ENCODE measurements at regions not wholly inside any gene's neighbourhood (a gene's known extent, or its start where the extent isn't known, plus 50 kb on each side); places are given as distances from the start of the nearest gene placed in this dataset.
A peak's percentile ranks its signal among the peaks of the same experiment; 100 is the strongest.
"Not testable (repeated sequence)": the region's sequence is repeated elsewhere in the genome, so short reads cannot be mapped to it uniquely, and the experiment has no call there.

DNA sequence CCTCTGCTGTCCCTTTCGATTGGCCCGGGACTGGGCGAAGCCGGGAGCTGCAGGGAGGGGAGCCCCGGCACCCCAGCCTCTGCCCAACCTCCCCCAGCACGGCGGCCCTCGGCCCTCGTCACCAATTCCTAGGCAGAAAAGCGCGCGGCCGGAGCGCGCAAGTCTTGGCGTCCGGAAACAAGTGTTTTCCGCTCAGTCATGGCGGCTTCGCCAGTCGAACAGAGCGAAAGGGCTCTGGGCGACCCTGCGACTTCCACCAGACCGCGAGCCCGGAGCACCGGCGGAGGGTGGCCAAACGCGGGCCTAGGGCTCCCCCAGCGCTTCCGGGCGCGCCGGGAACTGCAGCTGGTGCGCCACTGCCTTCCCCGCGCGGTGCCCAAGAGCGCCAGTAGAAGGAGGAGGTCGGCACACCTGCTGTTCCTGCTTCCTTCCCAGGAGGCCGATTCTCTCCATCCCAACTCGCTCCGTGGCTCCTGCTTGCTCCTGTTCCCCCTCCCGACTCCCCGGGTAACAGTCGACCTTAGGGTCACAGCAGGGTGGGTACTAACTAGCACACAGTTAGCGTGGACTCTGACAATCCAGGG is 729.9 kb downstream of the ZWINT start:
- Histone ChIP-seq H3K27me3 (ENCODE audit: low read depth) (peaks cover 30% of the 10 kb centered on the region), H3K36me3 (no peaks in the 10 kb centered on the region), H3K4me1 (peaks cover 6% of the 10 kb centered on the region), H3K27ac (peak overlapping the region; percentile 42), H3K4me3 (peak overlapping the region; percentile 61), H3K9me3 (no peaks in the 10 kb centered on the region)
- peak; percentile 54 for DNase-seq
- intact Hi-C loops (cut with DNase I): no loop called here
- ATAC-seq: peak; percentile 91 to 93
- TF ChIP-seq, protein P1, sequence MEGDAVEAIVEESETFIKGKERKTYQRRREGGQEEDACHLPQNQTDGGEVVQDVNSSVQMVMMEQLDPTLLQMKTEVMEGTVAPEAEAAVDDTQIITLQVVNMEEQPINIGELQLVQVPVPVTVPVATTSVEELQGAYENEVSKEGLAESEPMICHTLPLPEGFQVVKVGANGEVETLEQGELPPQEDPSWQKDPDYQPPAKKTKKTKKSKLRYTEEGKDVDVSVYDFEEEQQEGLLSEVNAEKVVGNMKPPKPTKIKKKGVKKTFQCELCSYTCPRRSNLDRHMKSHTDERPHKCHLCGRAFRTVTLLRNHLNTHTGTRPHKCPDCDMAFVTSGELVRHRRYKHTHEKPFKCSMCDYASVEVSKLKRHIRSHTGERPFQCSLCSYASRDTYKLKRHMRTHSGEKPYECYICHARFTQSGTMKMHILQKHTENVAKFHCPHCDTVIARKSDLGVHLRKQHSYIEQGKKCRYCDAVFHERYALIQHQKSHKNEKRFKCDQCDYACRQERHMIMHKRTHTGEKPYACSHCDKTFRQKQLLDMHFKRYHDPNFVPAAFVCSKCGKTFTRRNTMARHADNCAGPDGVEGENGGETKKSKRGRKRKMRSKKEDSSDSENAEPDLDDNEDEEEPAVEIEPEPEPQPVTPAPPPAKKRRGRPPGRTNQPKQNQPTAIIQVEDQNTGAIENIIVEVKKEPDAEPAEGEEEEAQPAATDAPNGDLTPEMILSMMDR (IDR thresholded peaks at IDR 0.05): peak; percentile 70

DNA sequence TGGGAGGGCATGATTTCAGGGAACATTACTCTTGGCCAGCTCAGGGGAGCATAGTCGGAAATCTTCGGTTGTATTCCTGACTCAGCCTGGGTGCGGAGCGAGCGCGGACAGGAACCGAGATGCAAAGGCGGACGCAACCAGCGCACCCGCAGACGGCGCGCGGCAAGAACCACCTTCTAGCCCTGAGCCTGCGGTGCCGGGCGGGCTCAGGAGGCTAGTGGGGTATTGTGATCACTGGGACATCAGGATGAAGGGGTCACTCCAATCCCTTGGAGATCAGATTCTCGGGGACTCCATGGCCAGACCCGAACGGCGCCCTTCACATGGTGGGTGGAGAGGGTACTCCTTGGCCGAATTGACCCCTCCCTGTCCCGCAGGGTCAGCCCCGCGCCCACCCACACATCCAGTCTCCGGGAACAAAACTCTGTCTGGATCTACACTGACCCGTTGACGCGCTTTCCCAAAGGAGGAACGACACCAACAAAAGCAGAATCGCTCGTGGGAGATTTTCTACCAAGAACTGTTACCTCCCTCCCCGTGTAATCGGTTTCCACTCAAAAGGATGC is 730.5 kb downstream of the ZWINT start:
- no peaks in the 10 kb centered on the region for H3K9me3 ChIP-seq
- peak overlapping the region; percentile 42 for H3K27ac ChIP-seq
- DNase-seq: peak; percentile 42
- no peaks in the 10 kb centered on the region for H3K36me3 ChIP-seq
- peaks cover 6% of the 10 kb centered on the region for H3K4me1 ChIP-seq
- peak overlapping the region; percentile 61 for H3K4me3 ChIP-seq
- TF ChIP-seq, protein P1 (IDR thresholded peaks at IDR 0.05): no peak
- peak; percentile 40 to 65 for ATAC-seq
- H3K27me3 ChIP-seq (ENCODE audit: low read depth): peaks cover 30% of the 10 kb centered on the region
- intact Hi-C loops (cut with DNase I): no loop called here

DNA sequence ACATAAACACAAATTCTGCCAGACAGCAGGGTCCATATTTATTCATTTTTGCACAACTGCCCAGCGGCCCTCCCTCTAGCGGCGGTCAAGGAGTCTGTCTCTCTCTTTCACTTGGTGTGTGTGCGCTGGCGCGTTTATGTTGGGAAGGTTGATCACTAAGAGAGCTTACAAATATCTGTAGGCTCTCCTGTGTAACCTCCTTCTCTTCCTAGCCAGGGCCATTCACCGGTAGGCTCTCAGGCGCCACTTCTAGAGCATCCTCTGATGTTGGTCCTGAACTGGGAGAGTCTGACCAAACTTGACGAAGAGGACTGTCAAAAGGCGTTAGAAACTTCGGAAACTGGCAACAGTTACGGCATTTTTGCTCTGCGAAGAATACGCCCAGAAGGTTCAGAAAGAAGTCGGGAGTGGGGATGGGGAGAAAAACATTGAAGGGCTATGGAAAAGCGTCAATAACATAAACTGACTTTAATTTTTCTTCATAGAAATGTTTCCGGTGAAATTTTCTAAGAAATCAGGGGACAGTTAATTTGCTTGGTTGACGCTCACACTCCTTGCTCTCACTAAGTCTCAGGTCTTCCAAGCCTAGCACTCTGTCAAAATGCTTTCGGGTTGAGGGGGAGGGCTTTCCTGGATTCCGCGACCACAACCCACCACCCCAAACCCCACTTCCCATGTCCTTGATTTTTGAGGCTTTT is 731.1 kb downstream of the ZWINT start:
- Histone ChIP-seq H3K27me3 (ENCODE audit: low read depth) (peaks cover 30% of the 10 kb centered on the region), H3K4me1 (peaks cover 6% of the 10 kb centered on the region), H3K4me3 (peak overlapping the region; percentile 61), H3K36me3 (no peaks in the 10 kb centered on the region), H3K9me3 (no peaks in the 10 kb centered on the region), H3K27ac (no peak overlapping the region)
- intact Hi-C loops (cut with DNase I): no loop called here
- TF ChIP-seq, protein P1 (IDR thresholded peaks at IDR 0.05): peak; percentile 59
- DNase-seq: no peak
- peak; percentile 22 to 60 for ATAC-seq

DNA sequence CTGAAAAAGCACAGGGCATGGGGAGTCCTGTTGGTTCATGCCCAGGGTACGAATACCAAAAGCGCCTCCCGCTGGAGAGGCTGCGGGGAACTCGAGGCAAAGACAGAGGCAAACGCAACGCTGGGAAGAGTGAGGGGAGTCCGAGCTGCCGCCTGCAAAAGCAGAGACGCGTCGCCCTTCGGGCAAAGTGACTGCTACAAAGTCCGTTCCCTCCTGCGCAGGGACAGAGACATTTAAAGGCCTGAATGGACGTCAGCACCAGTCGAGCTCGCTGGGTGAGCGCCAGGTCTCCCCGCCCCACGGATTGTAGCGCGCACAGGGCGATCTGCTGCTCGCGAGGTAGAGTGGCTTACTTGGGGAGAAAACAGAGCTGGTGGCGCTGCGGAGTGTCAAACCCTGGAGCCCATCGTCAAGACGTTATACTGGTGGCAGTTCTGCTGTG is 732.8 kb downstream of the ZWINT start:
- TF ChIP-seq, protein P1 (IDR thresholded peaks at IDR 0.05): no peak
- Histone ChIP-seq H3K9me3 (no peaks in the 10 kb centered on the region), H3K27me3 (ENCODE audit: low read depth) (peaks cover 30% of the 10 kb centered on the region), H3K36me3 (no peaks in the 10 kb centered on the region), H3K4me1 (peaks cover 6% of the 10 kb centered on the region), H3K4me3 (peak overlapping the region; percentile 37), H3K27ac (no peak overlapping the region)
- intact Hi-C loops (cut with DNase I): no loop called here
- DNase-seq (peak; percentile 39), ATAC-seq (no peak)

DNA sequence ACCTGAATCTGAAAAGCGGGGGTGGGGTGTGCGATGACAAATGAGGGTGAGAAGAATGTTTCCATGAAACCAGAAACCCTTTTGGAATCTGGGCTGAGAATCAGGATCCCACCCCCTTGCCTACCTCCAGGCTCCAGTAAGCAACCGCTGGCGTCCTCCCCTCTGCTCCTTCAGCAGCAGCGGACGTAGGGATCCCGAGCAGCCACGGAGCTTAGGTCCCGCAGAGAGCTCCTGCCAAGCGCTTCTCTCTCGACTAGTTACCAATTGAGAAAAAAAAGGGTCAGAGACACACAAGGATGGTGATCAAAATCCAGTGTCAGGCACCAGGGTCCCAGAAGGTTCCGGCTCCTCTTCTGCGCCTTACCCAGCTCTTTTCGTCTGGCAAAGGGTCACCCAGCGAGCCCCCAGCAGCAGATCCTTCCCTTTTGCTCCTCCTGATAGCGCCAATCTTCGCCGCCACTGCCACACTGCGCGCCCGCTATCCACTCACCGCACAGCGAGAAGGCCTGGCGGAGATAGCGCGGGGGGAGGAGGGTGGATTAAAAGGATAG is 733.5 kb downstream of the ZWINT start:
- H3K9me3 ChIP-seq: no peaks in the 10 kb centered on the region
- TF ChIP-seq, protein P1 (IDR thresholded peaks at IDR 0.05): no peak
- no peak for ATAC-seq
- DNase-seq: peak; percentile 33
- H3K27ac ChIP-seq: no peak overlapping the region
- H3K36me3 ChIP-seq: no peaks in the 10 kb centered on the region
- peaks cover 30% of the 10 kb centered on the region for H3K27me3 ChIP-seq (ENCODE audit: low read depth)
- H3K4me3 ChIP-seq: peak overlapping the region; percentile 37
- intact Hi-C loops (cut with DNase I): no loop called here
- peaks cover 6% of the 10 kb centered on the region for H3K4me1 ChIP-seq

DNA sequence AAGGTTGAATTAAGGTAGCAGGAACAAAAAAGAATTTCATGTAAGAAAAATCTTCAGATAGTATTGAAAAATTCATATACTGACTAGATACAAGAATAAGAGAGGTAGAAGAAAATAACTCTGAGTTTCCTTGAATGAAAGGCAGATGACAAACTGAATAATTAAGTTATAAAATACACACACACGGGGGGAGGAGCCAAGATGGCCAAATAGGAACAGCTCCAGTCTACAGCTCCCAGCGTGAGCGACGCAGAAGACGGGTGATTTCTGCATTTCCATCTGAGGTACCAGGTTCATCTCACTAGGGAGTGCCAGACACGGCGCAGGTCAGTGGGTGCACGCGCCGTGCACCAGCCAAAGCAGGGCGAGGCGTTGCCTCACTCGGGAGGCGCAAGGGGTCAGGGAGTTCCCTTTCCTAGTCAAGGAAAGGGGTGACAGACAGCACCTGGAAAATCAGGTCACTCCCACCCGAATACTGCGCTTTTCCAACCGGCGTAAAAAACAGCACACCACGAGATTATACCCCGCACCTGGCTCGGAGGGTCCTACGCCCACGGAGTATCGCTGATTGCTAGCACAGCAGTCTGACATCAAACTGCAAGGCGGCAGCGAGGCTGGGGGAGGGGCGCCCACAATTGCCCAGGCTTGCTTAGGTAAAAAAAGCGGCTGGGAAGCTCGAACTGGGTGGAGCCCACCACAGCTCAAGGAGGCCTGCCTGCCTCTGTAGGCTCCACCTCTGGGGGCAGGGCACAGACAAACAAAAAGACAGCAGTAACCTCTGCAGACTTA is 759.2 kb downstream of the ZWINT start:
- H3K27me3 ChIP-seq (ENCODE audit: low read depth); DNase-seq; ATAC-seq; H3K27ac ChIP-seq; H3K4me1 ChIP-seq; H3K9me3 ChIP-seq; H3K36me3 ChIP-seq; intact Hi-C loops (cut with DNase I): not testable (repeated sequence)
- H3K4me3 ChIP-seq: peak overlapping the region; percentile 20

Measured in lower lobe of right lung (tissue), 2 donors.